ENCODE measurements at regions not wholly inside any gene's neighbourhood (a gene's known extent, or its start where the extent isn't known, plus 50 kb on each side); places are given as distances from the start of the nearest gene placed in this dataset.

GRCh38 chr7:114126095-114126494, 207.3 kb upstream of the PPP1R3A start:
- DNase-seq (ENCODE audit: low spot score): no peak

- DNase-seq (ENCODE audit: low spot score): no peak
Measured at GRCh38 chr7:114112806-114113205, 194.0 kb upstream of the PPP1R3A start.

- DNase-seq (ENCODE audit: low spot score): no peak
Measured at GRCh38 chr7:114110666-114111065, 191.9 kb upstream of the PPP1R3A start.

GRCh38 chr7:114109721-114110120, 190.9 kb upstream of the PPP1R3A start:
- no peak for DNase-seq (ENCODE audit: low spot score)

- DNase-seq (ENCODE audit: low spot score): no peak
Measured at GRCh38 chr7:114109304-114109703, 190.5 kb upstream of the PPP1R3A start.

GRCh38 chr7:114108510-114108909, 189.7 kb upstream of the PPP1R3A start:
- DNase-seq (ENCODE audit: low spot score): no peak

GRCh38 chr7:114107522-114107921, 188.7 kb upstream of the PPP1R3A start:
- no peak for DNase-seq (ENCODE audit: low spot score)

- no peak for DNase-seq (ENCODE audit: low spot score)
Measured at GRCh38 chr7:114104035-114104434, 185.2 kb upstream of the PPP1R3A start.

GRCh38 chr7:114102996-114103395, 184.2 kb upstream of the PPP1R3A start:
- no peak for DNase-seq (ENCODE audit: low spot score)

GRCh38 chr7:114102131-114102530, 183.3 kb upstream of the PPP1R3A start:
- DNase-seq (ENCODE audit: low spot score): no peak

GRCh38 chr7:114100810-114101209, 182.0 kb upstream of the PPP1R3A start:
- no peak for DNase-seq (ENCODE audit: low spot score)

- no peak for DNase-seq (ENCODE audit: low spot score)
Measured at GRCh38 chr7:114099337-114099736, 180.5 kb upstream of the PPP1R3A start.

- no peak for DNase-seq (ENCODE audit: low spot score)
Measured at GRCh38 chr7:114095885-114096284, 177.1 kb upstream of the PPP1R3A start.

- DNase-seq (ENCODE audit: low spot score): no peak
Measured at GRCh38 chr7:114088470-114088940, 169.7 kb upstream of the PPP1R3A start.

GRCh38 chr7:114087653-114088469, 169.1 kb upstream of the PPP1R3A start:
- no peak for DNase-seq (ENCODE audit: low spot score)

- no peak for DNase-seq (ENCODE audit: low spot score)
Measured at GRCh38 chr7:114086914-114087652, 168.3 kb upstream of the PPP1R3A start.

GRCh38 chr7:114086537-114086913, 167.7 kb upstream of the PPP1R3A start:
- DNase-seq (ENCODE audit: low spot score): no peak

- peak; percentile 84 for DNase-seq (ENCODE audit: low spot score)
Measured at GRCh38 chr7:114085592-114086501, 167.0 kb upstream of the PPP1R3A start.

- DNase-seq (ENCODE audit: low spot score): no peak
Measured at GRCh38 chr7:114085313-114085591, 166.4 kb upstream of the PPP1R3A start.

- peak; percentile 51 for DNase-seq (ENCODE audit: low spot score)
Measured at GRCh38 chr7:114084472-114085312, 165.9 kb upstream of the PPP1R3A start.

GRCh38 chr7:114084002-114084471, 165.2 kb upstream of the PPP1R3A start:
- DNase-seq (ENCODE audit: low spot score): no peak
